ENCODE measurements at regions not wholly inside any gene's neighbourhood (a gene's known extent, or its start where the extent isn't known, plus 50 kb on each side); places are given as distances from the start of the nearest gene placed in this dataset.

GRCh38 chr6:91824331-91824730 lies 1237.5 kb upstream of the MAP3K7 start:
- Histone ChIP-seq H3K4me1 (ENCODE audit: control extremely low read depth in 1 of 4, control insufficient read depth in 4 of 4, insufficient read depth in 4 of 4, low read length in 3 of 4) (no peaks in the 10 kb centered on the region), H3K9me3 (ENCODE audit: control extremely low read depth in 1 of 5, control insufficient read depth in 4 of 5, insufficient read depth in 2 of 5, low read depth in 1 of 5, low read length in 4 of 5) (no peaks in the 10 kb centered on the region), H3K4me3 (ENCODE audit: control insufficient read depth in 1 of 7, extremely low read depth in 1 of 7, insufficient read depth in 4 of 7, low read depth in 2 of 7, low read length in 6 of 7) (no peak overlapping the region), H3K36me3 (ENCODE audit: control insufficient read depth in 4 of 4, insufficient read depth in 4 of 4, low read length in 3 of 4) (no peaks in the 10 kb centered on the region), H3K27ac (ENCODE audit: insufficient read depth in 1 of 2, low read depth in 1 of 2, low read length in 2 of 2, poor library complexity in 1 of 2, severe bottlenecking in 2 of 2) (no peak overlapping the region), H3K27me3 (replicated peaks in 2 of 5; ENCODE audit: control insufficient read depth in 4 of 5, insufficient read depth in 5 of 5, low read length in 4 of 5) (no peaks in the 10 kb centered on the region)
- ChIA-PET POLR2A (no interaction called here), CTCF (no interaction called here)
- no peak for DNase-seq

- DNase-seq: no peak
Observed at GRCh38 chr6:91822581-91822980, 1235.7 kb upstream of the MAP3K7 start.

DNA sequence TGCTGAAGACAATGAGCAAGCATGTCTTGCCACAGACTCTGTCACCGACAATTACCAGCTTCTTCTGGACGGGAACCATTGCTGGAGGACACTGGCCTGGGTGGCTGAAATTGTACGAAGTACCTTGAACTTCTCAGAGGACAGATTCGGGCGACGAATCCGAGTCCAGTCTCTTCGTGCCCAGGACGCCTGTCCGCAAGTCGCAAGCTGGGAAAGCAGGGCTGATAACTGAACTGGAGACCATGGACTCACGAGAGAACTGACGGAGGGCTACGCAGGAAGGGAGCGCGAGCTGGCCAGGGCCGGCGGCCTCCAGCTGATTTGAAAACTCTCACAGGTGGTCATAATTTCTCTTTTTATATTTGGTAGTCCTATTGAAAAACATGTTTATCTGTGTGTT lies 1229.5 kb upstream of the MAP3K7 start:
- Histone ChIP-seq H3K4me3 (ENCODE audit: control insufficient read depth in 1 of 7, extremely low read depth in 1 of 7, insufficient read depth in 4 of 7, low read depth in 2 of 7, low read length in 6 of 7) (no peak overlapping the region), H3K9me3 (ENCODE audit: control extremely low read depth in 1 of 5, control insufficient read depth in 4 of 5, insufficient read depth in 2 of 5, low read depth in 1 of 5, low read length in 4 of 5) (peaks cover 0 to 3% (median 0%) of the 10 kb centered on the region in 5 experiments), H3K27me3 (replicated peaks in 2 of 5; ENCODE audit: control insufficient read depth in 4 of 5, insufficient read depth in 5 of 5, low read length in 4 of 5) (no peaks in the 10 kb centered on the region), H3K36me3 (ENCODE audit: control insufficient read depth in 4 of 4, insufficient read depth in 4 of 4, low read length in 3 of 4) (no peaks in the 10 kb centered on the region), H3K4me1 (ENCODE audit: control extremely low read depth in 1 of 4, control insufficient read depth in 4 of 4, insufficient read depth in 4 of 4, low read length in 3 of 4) (peaks cover 0 to 10% (median 0%) of the 10 kb centered on the region in 4 experiments), H3K27ac (ENCODE audit: insufficient read depth in 1 of 2, low read depth in 1 of 2, low read length in 2 of 2, poor library complexity in 1 of 2, severe bottlenecking in 2 of 2) (no peak overlapping the region)
- 97% methylated on average over 18 of the region's 18 CpGs for WGBS (ENCODE audit: insufficient coverage)
- DNase-seq: no peak
- ChIA-PET POLR2A (no interaction called here), CTCF (no interaction called here)

More at GRCh38 chr6:91822581-91822980, 1235.7 kb upstream of the MAP3K7 start:
- H3K27me3 ChIP-seq (replicated peaks in 2 of 5; ENCODE audit: control insufficient read depth in 4 of 5, insufficient read depth in 5 of 5, low read length in 4 of 5): no peaks in the 10 kb centered on the region
- POLR2A ChIA-PET: no interaction called here
- no peaks in the 10 kb centered on the region for H3K4me1 ChIP-seq (ENCODE audit: control extremely low read depth in 1 of 4, control insufficient read depth in 4 of 4, insufficient read depth in 4 of 4, low read length in 3 of 4)
- no peaks in the 10 kb centered on the region for H3K36me3 ChIP-seq (ENCODE audit: control insufficient read depth in 4 of 4, insufficient read depth in 4 of 4, low read length in 3 of 4)
- H3K27ac ChIP-seq (ENCODE audit: insufficient read depth in 1 of 2, low read depth in 1 of 2, low read length in 2 of 2, poor library complexity in 1 of 2, severe bottlenecking in 2 of 2): no peak overlapping the region
- H3K4me3 ChIP-seq (ENCODE audit: control insufficient read depth in 1 of 7, extremely low read depth in 1 of 7, insufficient read depth in 4 of 7, low read depth in 2 of 7, low read length in 6 of 7): no peak overlapping the region
- CTCF ChIA-PET: interaction anchor here (0.6 kb wide), 1 partner anchor 136 kb away, joined by 3 read pairs; no protein-coding TSS in a partner anchor
- H3K9me3 ChIP-seq (ENCODE audit: control extremely low read depth in 1 of 5, control insufficient read depth in 4 of 5, insufficient read depth in 2 of 5, low read depth in 1 of 5, low read length in 4 of 5): no peaks in the 10 kb centered on the region

DNA sequence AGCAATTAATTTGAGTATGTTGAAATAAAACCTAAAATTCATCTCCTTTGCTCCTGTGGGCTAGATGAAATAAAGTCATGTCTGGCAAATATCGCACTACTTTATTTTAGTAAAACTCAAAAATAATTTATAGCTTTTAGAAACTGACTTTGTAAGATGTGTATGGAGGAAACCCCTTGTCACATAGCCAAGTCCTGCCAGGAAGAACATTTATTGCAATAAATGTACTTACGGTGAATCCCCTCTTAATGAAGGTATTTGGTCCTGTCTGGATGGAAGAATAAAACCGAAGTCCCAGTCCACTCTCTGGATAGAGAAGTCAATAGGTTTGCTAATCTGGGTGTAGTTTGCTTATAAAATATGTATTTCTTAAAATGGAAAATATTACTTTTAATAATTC lies 1226.8 kb upstream of the MAP3K7 start:
- peak in 1 of 3 donors; percentile 1 for DNase-seq
- Histone ChIP-seq H3K27me3 (replicated peaks in 2 of 5; ENCODE audit: control insufficient read depth in 4 of 5, insufficient read depth in 5 of 5, low read length in 4 of 5) (no peaks in the 10 kb centered on the region), H3K4me3 (ENCODE audit: control insufficient read depth in 1 of 7, extremely low read depth in 1 of 7, insufficient read depth in 4 of 7, low read depth in 2 of 7, low read length in 6 of 7) (no peak overlapping the region), H3K9me3 (ENCODE audit: control extremely low read depth in 1 of 5, control insufficient read depth in 4 of 5, insufficient read depth in 2 of 5, low read depth in 1 of 5, low read length in 4 of 5) (peaks cover 0 to 3% (median 0%) of the 10 kb centered on the region in 5 experiments), H3K4me1 (ENCODE audit: control extremely low read depth in 1 of 4, control insufficient read depth in 4 of 4, insufficient read depth in 4 of 4, low read length in 3 of 4) (peaks cover 0 to 10% (median 0%) of the 10 kb centered on the region in 4 experiments), H3K27ac (ENCODE audit: insufficient read depth in 1 of 2, low read depth in 1 of 2, low read length in 2 of 2, poor library complexity in 1 of 2, severe bottlenecking in 2 of 2) (no peak overlapping the region), H3K36me3 (ENCODE audit: control insufficient read depth in 4 of 4, insufficient read depth in 4 of 4, low read length in 3 of 4) (no peaks in the 10 kb centered on the region)
- ChIA-PET POLR2A (no interaction called here), CTCF (no interaction called here)
- no CpG with 5 or more reads among the region's 3 CpGs for WGBS (ENCODE audit: insufficient coverage)

DNA sequence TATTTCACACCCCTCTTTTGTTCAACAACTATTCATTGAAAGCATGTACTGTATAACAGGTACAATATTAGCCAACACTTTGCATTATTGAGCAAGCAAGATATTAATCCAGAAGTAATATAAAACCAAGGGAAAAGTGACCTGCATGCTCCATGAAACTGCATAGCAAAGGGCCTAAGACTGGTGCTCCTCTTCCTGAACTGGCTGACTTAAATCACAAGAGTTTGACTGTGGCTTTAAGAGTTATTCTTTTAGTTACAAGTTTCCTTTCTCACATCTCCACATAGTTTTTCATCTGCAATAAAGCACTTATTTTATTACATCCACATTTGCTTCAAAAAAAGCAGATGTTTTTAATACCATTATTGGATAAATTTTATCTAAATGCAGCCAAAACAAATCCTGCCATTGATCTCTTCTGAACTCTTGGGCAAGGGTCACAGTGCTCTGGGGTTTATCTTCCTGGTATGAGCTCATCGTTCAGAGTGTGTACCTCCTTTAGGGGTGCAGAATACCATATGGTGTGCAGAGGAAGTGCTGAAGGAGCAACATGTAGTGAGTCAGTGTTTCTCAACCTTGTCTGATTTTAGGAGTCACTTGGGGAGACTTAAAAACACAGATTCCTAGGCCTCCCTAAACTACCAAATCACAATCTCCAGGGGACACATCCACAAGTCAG lies 1225.9 kb upstream of the MAP3K7 start:
- ChIA-PET CTCF (no interaction called here), POLR2A (no interaction called here)
- Histone ChIP-seq H3K27me3 (replicated peaks in 2 of 5; ENCODE audit: control insufficient read depth in 4 of 5, insufficient read depth in 5 of 5, low read length in 4 of 5) (no peaks in the 10 kb centered on the region), H3K9me3 (ENCODE audit: control extremely low read depth in 1 of 5, control insufficient read depth in 4 of 5, insufficient read depth in 2 of 5, low read depth in 1 of 5, low read length in 4 of 5) (peaks cover 0 to 3% (median 0%) of the 10 kb centered on the region in 5 experiments), H3K36me3 (ENCODE audit: control insufficient read depth in 4 of 4, insufficient read depth in 4 of 4, low read length in 3 of 4) (no peaks in the 10 kb centered on the region), H3K4me3 (ENCODE audit: control insufficient read depth in 1 of 7, extremely low read depth in 1 of 7, insufficient read depth in 4 of 7, low read depth in 2 of 7, low read length in 6 of 7) (no peak overlapping the region), H3K27ac (ENCODE audit: insufficient read depth in 1 of 2, low read depth in 1 of 2, low read length in 2 of 2, poor library complexity in 1 of 2, severe bottlenecking in 2 of 2) (no peak overlapping the region), H3K4me1 (ENCODE audit: control extremely low read depth in 1 of 4, control insufficient read depth in 4 of 4, insufficient read depth in 4 of 4, low read length in 3 of 4) (peaks cover 0 to 10% (median 0%) of the 10 kb centered on the region in 4 experiments)
- no CpG with 5 or more reads among the region's 1 CpG for WGBS (ENCODE audit: insufficient coverage)
- DNase-seq: peak in 1 of 3 donors; percentile 19

DNA sequence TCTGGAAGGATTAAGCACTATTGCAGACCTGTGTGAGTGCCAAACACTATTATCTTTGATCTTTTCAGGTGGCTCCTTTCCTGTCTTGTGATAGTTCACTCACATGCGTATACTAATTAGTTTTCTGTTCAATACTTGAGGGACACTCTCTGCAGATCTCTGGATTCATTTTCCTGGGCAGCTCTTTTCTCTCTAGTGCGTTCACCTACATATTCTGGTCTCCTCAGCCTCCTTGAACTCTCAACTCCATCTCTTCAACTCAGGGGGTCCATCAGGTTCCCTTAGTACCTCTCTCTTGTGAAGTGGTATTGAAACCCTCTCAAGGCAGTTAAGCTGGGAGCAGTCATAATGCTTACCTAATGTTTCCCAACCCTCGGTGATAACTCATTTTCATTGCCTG lies 1218.1 kb upstream of the MAP3K7 start:
- DNase-seq: no peak
- WGBS (ENCODE audit: insufficient coverage): 94% methylated on average over 2 of the region's 3 CpGs
- Histone ChIP-seq H3K27ac (ENCODE audit: insufficient read depth in 1 of 2, low read depth in 1 of 2, low read length in 2 of 2, poor library complexity in 1 of 2, severe bottlenecking in 2 of 2) (no peak overlapping the region), H3K36me3 (ENCODE audit: control insufficient read depth in 4 of 4, insufficient read depth in 4 of 4, low read length in 3 of 4) (no peaks in the 10 kb centered on the region), H3K27me3 (replicated peaks in 2 of 5; ENCODE audit: control insufficient read depth in 4 of 5, insufficient read depth in 5 of 5, low read length in 4 of 5) (no peaks in the 10 kb centered on the region), H3K9me3 (ENCODE audit: control extremely low read depth in 1 of 5, control insufficient read depth in 4 of 5, insufficient read depth in 2 of 5, low read depth in 1 of 5, low read length in 4 of 5) (no peaks in the 10 kb centered on the region), H3K4me1 (ENCODE audit: control extremely low read depth in 1 of 4, control insufficient read depth in 4 of 4, insufficient read depth in 4 of 4, low read length in 3 of 4) (no peaks in the 10 kb centered on the region), H3K4me3 (ENCODE audit: control insufficient read depth in 1 of 7, extremely low read depth in 1 of 7, insufficient read depth in 4 of 7, low read depth in 2 of 7, low read length in 6 of 7) (no peak overlapping the region)
- ChIA-PET POLR2A (no interaction called here), CTCF (no interaction called here)

DNA sequence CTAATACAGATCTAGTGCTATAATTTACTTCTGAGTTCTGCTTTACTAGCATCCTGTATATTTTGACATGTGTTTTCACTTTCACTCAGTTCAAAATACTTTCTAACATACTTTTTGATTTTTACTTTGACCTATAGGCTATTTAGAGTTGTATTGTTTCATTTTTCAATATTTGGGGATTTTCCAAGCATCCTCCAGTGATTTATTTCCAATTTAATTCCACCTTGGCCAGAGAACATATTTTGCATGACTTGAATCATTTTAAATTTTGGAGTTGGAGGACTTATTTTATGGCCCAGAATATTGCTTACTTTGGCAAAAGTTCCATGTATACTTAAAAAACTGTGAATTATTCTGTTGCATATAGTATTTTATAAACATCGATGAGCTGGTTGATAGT lies 1215.6 kb upstream of the MAP3K7 start:
- ChIA-PET CTCF (no interaction called here), POLR2A (no interaction called here)
- Histone ChIP-seq H3K4me1 (ENCODE audit: control extremely low read depth in 1 of 4, control insufficient read depth in 4 of 4, insufficient read depth in 4 of 4, low read length in 3 of 4) (no peaks in the 10 kb centered on the region), H3K36me3 (ENCODE audit: control insufficient read depth in 4 of 4, insufficient read depth in 4 of 4, low read length in 3 of 4) (no peaks in the 10 kb centered on the region), H3K27ac (ENCODE audit: insufficient read depth in 1 of 2, low read depth in 1 of 2, low read length in 2 of 2, poor library complexity in 1 of 2, severe bottlenecking in 2 of 2) (no peak overlapping the region), H3K27me3 (replicated peaks in 2 of 5; ENCODE audit: control insufficient read depth in 4 of 5, insufficient read depth in 5 of 5, low read length in 4 of 5) (no peaks in the 10 kb centered on the region), H3K9me3 (ENCODE audit: control extremely low read depth in 1 of 5, control insufficient read depth in 4 of 5, insufficient read depth in 2 of 5, low read depth in 1 of 5, low read length in 4 of 5) (no peaks in the 10 kb centered on the region), H3K4me3 (ENCODE audit: control insufficient read depth in 1 of 7, extremely low read depth in 1 of 7, insufficient read depth in 4 of 7, low read depth in 2 of 7, low read length in 6 of 7) (no peak overlapping the region)
- WGBS (ENCODE audit: insufficient coverage): no CpG with 5 or more reads among the region's 1 CpG
- no peak for DNase-seq

Data from common myeloid progenitor, CD34-positive (primary cell).